T-helper 2 cell (primary cell): ENCODE measurements at regions not wholly inside any gene's neighbourhood (a gene's known extent, or its start where the extent isn't known, plus 50 kb on each side); places are given as distances from the start of the nearest gene placed in this dataset.
"Not testable (repeated sequence)": the region's sequence is repeated elsewhere in the genome, so short reads cannot be mapped to it uniquely, and the experiment has no call there.

ENCODE experiments used
- DNase-seq, 5 experiments: peaks; one replicate each; pipeline versions ENCODE4 v3.0.0 to v3.0.0-alpha.2; 2012 to 2022

DNA sequence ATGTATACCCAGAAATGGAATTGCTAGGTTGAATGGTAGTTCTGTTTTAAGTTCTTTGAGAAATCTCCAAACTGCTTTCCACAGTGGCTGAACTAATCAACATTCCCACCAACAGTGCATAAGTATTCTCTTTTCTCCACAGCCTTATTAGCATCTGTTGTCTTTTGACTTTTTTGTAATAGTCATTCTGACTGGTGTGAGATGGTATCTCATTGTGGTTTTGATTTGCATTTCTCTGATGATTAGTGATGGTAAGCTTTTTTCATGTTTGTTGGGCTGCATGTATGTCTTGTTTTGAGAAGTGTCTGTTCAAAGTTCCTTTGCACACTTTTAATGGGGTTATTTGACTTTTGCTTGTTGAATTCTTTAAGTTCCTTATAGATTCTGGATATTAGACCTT, 52.4 kb upstream of the EHHADH start:
- not testable (repeated sequence) for DNase-seq

DNA sequence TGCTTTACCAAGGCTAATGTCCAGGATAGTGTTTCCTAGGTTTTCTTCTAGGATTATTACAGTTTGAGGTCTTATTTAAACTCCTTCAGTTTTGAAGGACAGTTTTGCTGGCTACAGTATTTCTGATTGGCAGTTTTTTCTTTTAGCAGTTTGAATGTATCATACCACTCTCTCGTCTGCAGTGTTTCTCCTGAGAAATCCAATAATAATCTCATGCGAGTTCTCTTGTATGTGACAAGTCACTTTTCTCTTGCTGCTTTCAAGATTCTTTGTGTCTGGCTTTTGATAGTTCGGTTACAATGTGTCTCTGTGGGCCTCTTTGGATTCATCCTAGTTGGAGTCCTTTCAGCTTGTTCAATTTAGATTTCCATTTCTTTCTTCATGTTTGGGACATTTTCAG, 53.0 kb upstream of the EHHADH start:
- DNase-seq = no peak

DNA sequence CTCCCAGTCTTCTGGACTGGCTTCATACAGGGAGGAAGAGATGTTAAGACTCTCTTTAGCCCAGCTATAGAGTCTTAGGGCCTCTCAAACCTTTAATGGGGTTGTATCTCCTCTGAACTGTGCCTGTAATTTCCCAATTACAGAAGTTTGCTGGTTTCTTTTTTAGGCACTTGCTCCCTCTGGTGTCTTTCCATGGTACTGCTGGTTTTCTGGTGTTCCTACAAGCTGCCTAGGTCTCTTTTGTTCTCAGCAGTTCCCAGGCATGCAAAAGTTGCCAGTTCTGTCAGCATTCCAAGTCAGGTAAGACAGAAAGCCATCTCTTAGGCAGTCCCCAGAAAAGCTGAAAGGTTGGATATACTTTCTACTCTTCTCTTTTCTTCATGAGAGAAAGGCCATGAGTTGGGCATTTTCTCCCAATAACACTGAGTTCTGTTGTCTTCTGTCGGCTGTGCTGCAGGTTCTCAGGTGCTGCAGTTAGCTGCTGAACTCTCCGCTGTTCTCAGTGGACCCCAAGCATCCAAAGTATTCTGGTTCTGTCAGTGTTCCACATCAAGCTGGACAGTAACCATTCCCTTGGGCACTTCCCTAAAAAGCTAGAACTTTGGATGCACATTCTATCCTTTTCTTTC, 54.4 kb upstream of the EHHADH start:
- DNase-seq = peak in 2 of 5 experiments; percentile 17 to 43

DNA sequence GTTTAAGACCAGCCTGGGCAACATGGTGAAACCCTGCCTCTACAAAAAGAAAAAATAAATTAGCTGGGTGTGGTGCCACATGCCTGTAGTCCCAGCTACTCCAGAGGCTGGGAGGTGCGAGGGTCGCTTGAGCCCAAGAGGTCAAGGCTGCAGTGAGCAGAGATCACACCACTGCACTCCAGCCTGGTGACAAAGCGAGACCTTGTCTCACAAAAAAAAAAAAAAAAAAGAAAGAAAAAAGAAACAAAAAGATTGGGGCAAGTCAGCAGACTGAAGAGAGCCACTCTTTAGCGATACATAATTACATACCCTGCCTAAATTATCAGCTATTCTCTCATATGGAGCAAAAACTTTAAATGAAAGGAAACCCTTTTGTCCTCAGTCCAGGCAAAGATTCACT, 53.6 kb upstream of the MAP3K13 start:
- DNase-seq = no peak

DNA sequence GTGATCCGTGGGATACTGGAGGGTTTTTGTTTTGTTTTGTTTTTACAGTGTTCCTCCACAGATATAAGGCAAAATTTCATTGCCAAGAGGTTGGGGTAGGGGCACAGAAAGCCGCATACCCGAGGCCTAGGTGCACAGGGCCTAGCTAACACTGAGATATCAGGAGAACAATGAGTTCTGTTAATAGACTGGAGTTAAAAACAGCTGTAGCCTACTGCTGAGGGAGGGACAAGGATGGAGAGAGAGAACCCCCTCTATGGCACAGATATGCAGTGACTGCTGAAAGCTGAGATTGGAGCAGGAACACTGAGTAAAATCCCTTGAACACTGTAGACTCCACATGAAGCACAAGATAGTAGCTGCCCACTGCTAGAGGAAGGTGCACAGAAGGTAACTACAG, 53.1 kb upstream of the MAP3K13 start:
- no peak for DNase-seq

DNA sequence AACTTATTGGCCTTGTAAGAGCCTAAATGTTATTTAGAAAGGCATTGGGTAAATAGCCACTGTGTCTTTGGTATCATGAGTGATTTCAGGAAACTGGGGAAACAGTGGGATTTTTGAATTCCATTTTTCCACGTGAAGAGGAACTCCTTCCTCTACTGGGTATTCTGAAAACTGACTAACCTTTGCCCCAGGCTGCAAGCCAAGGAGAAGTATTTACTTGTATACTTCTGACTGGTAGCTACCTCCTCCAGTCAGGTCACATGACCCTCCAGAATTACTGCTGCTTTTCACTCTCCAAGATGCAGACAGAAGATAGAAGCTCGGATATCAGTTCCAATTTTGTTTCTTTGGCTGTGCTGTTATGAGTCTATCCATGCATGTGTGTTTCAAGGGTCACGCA, 50.9 kb upstream of the MAP3K13 start:
- no peak for DNase-seq
